AML-193 (cell line): ENCODE measurements at regions not wholly inside any gene's neighbourhood (a gene's known extent, or its start where the extent isn't known, plus 50 kb on each side); places are given as distances from the start of the nearest gene placed in this dataset.

ENCODE experiments used
- DNase-seq, 2 experiments: peaks; one replicate each; lab custom pipeline; 2025; lab: John Stamatoyannopoulos, UW

- DNase-seq, result no peak
Observed at GRCh38 chr10:120702032-120702431, 149.1 kb upstream of the WDR11 start.

DNA sequence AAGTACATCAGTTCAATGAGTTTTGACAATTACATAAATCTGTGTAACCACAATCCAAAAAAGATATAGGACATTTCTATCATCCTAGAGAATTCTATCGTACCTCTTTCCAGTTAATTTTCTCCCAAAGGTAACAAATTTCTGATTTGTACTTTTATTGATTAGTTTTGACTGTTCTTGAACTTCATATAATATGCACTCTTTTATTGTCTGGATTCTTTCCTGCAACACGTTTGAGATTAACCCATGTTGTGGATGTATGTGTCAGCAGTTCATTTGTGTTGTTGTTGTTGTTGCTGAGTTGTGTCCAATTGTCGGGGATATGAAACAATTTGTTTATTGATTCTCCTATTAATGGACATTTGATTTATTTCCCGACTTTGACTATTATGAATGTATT lies 145.9 kb upstream of the WDR11 start:
- no peak for DNase-seq

DNA sequence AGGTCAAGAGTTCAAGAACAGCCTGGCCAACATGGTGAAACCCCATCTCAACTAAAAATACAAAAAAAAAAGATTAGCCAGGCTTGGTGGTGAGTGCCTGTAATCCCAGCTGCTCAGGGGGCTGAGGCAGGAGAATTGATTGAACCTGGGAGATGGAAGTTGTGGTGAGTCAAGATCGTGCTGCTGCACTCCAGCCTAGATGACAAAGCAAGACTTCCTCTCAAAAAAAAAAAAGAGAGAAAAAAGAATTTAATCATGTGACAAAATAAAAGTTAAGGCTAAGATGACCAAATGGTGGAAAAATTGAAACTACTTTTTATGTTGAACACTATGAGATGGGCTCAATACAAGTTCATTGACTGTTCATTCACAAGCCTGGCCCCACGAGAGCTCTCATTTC lies 141.1 kb upstream of the WDR11 start:
- no peak for DNase-seq

DNA sequence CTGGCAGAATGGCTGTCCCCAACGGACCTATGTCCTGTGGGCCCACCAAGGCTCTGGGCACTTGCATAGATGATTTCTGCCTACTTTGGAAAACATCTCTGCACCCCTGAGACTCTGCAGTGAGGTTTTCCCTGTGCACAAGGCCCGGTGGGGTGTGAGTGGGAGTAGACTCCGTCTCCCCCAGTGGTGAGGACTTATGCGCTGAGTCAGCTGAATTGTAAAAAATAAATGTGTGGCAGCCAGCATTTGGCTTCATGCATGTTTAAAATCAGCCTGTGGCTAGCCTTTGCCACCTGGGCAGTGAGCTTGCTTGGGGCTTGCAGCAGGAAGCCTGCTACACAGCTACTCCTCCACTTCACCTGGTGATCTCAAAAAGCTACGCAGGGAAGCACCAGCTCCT lies 139.3 kb upstream of the WDR11 start:
- no peak for DNase-seq

GRCh38 chr10:120713573-120714205 lies 137.5 kb upstream of the WDR11 start:
- DNase-seq, result no peak

- DNase-seq, result peak; percentile 6 to 23
Observed at GRCh38 chr10:120715171-120715570, 136.0 kb upstream of the WDR11 start.

GRCh38 chr10:120719333-120719732 lies 131.8 kb upstream of the WDR11 start:
- no peak for DNase-seq

GRCh38 chr10:120727001-120727400 lies 124.2 kb upstream of the WDR11 start:
- DNase-seq, result no peak

GRCh38 chr10:120729547-120729946 lies 121.6 kb upstream of the WDR11 start:
- no peak for DNase-seq

- DNase-seq, result no peak
Observed at GRCh38 chr10:120732067-120732466, 119.1 kb upstream of the WDR11 start.

DNA sequence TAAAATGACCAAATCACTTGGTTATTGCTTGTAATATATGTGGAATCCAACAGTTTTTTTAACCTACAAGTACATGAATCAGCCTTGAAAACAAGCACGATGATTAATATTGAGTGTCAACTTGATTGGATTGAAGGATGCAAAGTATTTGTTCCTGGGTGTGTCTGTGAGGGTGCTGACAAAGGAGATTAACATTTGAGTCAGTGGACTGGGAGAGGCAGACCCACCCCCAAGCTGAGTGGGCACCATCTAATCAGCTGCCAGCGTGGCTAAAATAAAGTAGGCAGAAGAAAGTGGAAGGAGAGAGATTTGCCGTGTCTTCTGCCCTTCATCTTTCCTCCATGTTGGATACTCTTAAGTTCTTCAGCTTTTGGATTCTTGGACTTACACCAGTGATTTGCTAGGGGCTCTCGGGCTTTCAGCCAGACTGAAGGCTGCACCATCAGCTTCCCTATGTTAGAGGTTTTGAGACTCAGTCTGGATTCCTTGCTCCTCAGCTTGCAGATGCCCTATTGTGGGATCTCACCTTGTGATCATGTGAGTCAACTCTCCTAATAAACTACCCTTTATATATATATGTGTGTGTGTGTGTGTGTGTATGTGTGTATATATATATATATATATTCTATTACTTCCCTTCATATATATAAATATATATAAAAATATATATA lies 118.4 kb upstream of the WDR11 start:
- no peak for DNase-seq

DNA sequence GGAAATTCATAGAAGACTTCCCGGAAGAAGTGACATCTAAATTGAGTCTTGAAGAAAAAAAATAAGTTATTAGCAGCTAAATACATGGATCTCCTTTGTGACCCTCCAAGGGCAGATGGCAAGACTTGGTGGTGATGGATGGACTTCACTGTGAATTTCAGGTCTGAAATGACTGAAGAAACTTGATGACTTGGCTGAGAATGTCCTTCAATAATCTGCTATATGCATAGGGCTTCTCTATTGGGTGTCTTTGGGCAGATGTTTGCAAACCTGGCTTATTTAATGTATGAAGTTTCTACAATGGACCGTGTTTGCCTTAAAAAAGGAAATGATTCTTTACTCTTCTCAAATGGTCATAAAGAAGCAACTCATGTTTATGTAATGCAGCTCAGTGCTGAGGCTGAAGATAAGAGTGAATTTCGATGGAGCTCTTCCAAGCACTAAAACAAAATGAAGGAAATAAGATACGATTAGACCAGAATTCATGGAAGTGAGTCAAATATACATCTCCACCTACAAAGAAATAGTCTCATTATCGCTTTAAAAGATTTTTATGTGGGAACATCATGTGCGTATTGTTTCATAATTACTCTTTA lies 116.6 kb upstream of the WDR11 start:
- DNase-seq, result no peak

- no peak for DNase-seq
Observed at GRCh38 chr10:120735315-120735714, 115.8 kb upstream of the WDR11 start.

DNA sequence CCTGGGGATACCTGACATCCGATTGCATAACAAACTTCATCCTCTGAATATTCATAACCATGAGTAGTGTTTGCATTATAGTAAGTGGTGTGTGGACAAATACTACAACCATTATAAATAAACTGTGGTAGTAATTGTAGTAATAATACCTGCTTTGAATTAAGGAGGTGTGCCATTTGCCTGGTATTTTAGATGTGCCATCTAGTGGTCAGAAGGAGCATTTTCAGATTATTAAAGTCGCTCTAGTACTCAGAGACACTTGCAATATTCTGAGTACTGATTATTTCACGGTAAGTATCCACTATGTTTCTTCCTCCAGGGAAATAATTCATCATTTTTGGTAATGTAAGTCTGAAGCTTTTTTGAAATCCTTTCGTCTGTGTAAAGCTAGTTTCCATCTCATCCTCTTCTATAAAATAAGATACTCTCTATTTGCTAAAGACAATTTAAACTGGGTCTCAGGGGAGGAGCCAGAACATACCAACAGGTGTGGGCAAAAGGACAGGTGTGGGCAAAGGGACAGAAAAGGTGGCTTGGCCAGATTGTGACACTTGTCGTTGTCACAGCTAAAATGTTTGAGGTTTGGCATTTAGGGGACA lies 115.3 kb upstream of the WDR11 start:
- DNase-seq, result peak in 1 of 2 experiments; percentile 11

GRCh38 chr10:120736377-120736776 lies 114.8 kb upstream of the WDR11 start:
- DNase-seq, result no peak

DNA sequence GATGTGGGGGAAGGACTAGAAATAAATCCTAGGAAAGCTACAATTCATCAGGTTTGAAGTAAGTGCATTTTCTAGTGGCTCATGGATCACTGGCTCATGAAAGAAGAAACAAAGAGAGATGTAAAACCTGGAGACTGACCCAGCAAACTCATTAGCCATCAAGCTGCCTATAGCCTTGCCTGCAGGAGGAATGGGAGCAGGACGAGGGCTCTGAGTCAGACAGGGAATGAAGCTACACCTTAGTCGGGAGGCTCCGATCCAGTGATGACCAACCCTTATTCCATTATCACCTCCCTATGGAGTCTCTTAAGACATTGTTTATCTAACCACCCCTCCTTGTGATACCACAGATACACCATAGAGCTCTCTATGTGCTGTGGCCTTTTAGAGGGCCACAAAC lies 112.5 kb upstream of the WDR11 start:
- DNase-seq, result no peak

GRCh38 chr10:120741396-120741795 lies 109.8 kb upstream of the WDR11 start:
- no peak for DNase-seq

DNA sequence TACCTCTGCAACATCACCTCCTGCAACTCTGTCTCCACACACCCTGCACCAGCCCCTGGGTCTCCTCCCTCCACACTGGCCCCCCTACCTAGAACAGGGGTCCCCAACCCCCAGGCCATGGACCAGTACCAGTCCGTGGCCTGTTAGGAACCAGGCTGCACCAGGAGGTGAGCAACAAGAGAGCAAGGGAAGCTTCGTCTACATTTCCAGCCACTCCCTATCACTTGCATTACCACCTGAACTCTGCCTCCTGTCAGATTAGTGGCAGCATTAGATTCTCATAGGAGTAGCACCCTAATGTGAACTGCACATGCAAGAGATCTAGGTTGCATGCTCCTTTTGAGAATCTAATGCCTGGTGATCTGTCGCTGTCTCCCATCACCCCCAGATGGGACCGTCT lies 108.8 kb upstream of the WDR11 start:
- DNase-seq, result no peak

GRCh38 chr10:120744040-120744439 lies 107.1 kb upstream of the WDR11 start:
- DNase-seq, result no peak

- peak; percentile 16 to 49 for DNase-seq
Observed at GRCh38 chr10:120746001-120746777, 105.0 kb upstream of the WDR11 start.

GRCh38 chr10:120748519-120748918 lies 102.6 kb upstream of the WDR11 start:
- no peak for DNase-seq

DNA sequence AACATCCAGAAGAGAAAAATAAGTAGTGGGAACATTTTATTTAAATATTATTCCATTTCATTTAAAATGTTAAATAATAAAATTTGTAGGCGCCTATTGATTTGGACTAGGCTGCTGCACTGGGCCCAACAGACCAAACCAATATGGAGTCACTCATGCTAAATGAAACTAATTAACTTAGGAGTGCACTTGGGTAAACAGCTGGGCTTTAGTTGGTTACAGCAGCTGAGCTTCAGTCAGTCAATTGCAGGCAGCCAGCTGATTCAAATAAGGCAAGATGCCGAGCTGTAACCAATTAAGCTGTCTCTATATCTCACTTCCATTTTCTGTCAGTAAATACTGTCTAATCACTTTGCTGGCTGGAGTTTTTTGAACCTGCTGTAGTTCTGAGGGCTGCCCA lies 102.1 kb upstream of the WDR11 start:
- DNase-seq, result no peak
